H9 (cell line): ENCODE measurements at regions not wholly inside any gene's neighbourhood (a gene's known extent, or its start where the extent isn't known, plus 50 kb on each side); places are given as distances from the start of the nearest gene placed in this dataset.

Source experiments
- DNase-seq: peaks from one replicate; pipeline ENCODE4 v3.0.0-alpha.2; 2017
- H2AFZ ChIP-seq: one replicate; pipeline ENCODE4 v1.6.1; 2013; ENCODE audit warnings: mild to moderate bottlenecking, low read length, control low read depth, moderate library complexity
- H2AK5ac ChIP-seq: 2 replicates; pipeline ENCODE4 v1.6.1; 2013; ENCODE audit warnings: low read length, control low read depth, mixed read lengths; ENCODE audit not compliant: insufficient read length
- H2BK120ac ChIP-seq: one replicate; pipeline ENCODE4 v1.6.1; 2013; ENCODE audit warnings: low read depth, mild to moderate bottlenecking, low read length, control low read depth, inconsistent platforms; ENCODE audit not compliant: poor library complexity, severe bottlenecking
- H2BK12ac ChIP-seq: 2 replicates; pipeline ENCODE4 v1.6.1; 2013; ENCODE audit warnings: low read length, control low read depth, mixed read lengths, low read depth; ENCODE audit not compliant: insufficient read length
- H2BK15ac ChIP-seq: 2 replicates; pipeline ENCODE4 v1.6.1; 2013; ENCODE audit warnings: low read depth, low read length, control low read depth
- H2BK20ac ChIP-seq: one replicate; pipeline ENCODE4 v1.6.1; 2013; ENCODE audit warnings: low read depth, mild to moderate bottlenecking, low read length, control low read depth, inconsistent platforms; ENCODE audit not compliant: poor library complexity, severe bottlenecking
- H2BK5ac ChIP-seq: 2 replicates; pipeline ENCODE4 v1.6.1; 2013; ENCODE audit warnings: low read length, control low read depth, mixed read lengths; ENCODE audit not compliant: insufficient read length
- H3K14ac ChIP-seq: 2 replicates; pipeline ENCODE4 v1.6.1; 2013; ENCODE audit warnings: low read length, control low read depth; ENCODE audit not compliant: insufficient read depth
- H3K18ac ChIP-seq: 2 replicates; pipeline ENCODE4 v1.6.1; 2013; ENCODE audit warnings: low read depth, mild to moderate bottlenecking, mixed read lengths, low read length, control low read depth; ENCODE audit not compliant: insufficient read length
- H3K23ac ChIP-seq: 2 replicates; pipeline ENCODE4 v1.6.1; 2013; ENCODE audit warnings: low read length, control low read depth, mixed read lengths, low read depth; ENCODE audit not compliant: insufficient read length
- H3K23me2 ChIP-seq: 2 replicates; pipeline ENCODE4 v1.6.1; 2013; ENCODE audit warnings: low read depth, mild to moderate bottlenecking, mixed read lengths, low read length, control low read depth; ENCODE audit not compliant: insufficient read length, poor library complexity, severe bottlenecking
- H3K27ac ChIP-seq: 2 replicates; pipeline ENCODE4 v1.5.1; 2013; ENCODE audit warnings: low read length, control low read depth, mixed read lengths, low read depth; ENCODE audit not compliant: insufficient read length
- H3K27me3 ChIP-seq: 2 replicates; pipeline ENCODE4 v1.6.1; 2013; ENCODE audit warnings: low read length, control low read depth, inconsistent platforms; ENCODE audit not compliant: insufficient read depth
- H3K4ac ChIP-seq: 2 replicates; pipeline ENCODE4 v1.6.1; 2013; ENCODE audit warnings: low read depth, mild to moderate bottlenecking, control low read depth, inconsistent platforms, low read length, moderate library complexity
- H3K4me1 ChIP-seq: 2 replicates; pipeline ENCODE4 v1.6.1; 2013; ENCODE audit warnings: low read length, control low read depth, inconsistent platforms; ENCODE audit not compliant: insufficient read depth
- H3K4me2 ChIP-seq: 2 replicates; pipeline ENCODE4 v1.6.1; 2013; ENCODE audit warnings: low read length, control low read depth, mixed read lengths; ENCODE audit not compliant: insufficient read length, insufficient read depth
- H3K56ac ChIP-seq: 2 replicates; pipeline ENCODE4 v1.6.1; 2013; ENCODE audit warnings: low read depth, mild to moderate bottlenecking, mixed read lengths, low read length, control low read depth; ENCODE audit not compliant: insufficient read length
- H3K79me1 ChIP-seq: 2 replicates; pipeline ENCODE4 v1.6.1; 2013; ENCODE audit warnings: low read depth, mild to moderate bottlenecking, moderate library complexity, low read length, control low read depth, inconsistent platforms; ENCODE audit not compliant: insufficient read depth, poor library complexity, severe bottlenecking
- H3K79me2 ChIP-seq: 2 replicates; pipeline ENCODE4 v1.6.1; 2013; ENCODE audit warnings: low read length, control low read depth, inconsistent platforms; ENCODE audit not compliant: insufficient read depth
- H3K9ac ChIP-seq: 2 replicates; pipeline ENCODE4 v1.6.1; 2013; ENCODE audit warnings: low read length, control low read depth, mixed read lengths; ENCODE audit not compliant: insufficient read length; ENCODE audit errors: extremely low read depth
- H3K9me3 ChIP-seq: one replicate; pipeline ENCODE4 v1.6.1; 2013; ENCODE audit warnings: low read depth, low read length, inconsistent platforms; ENCODE audit not compliant: control insufficient read depth
- H3T11ph ChIP-seq: one replicate; pipeline ENCODE4 v1.6.1; 2013; ENCODE audit warnings: mild to moderate bottlenecking, low read length, control low read depth, inconsistent platforms
- H4K20me1 ChIP-seq: one replicate; pipeline ENCODE4 v1.6.1; 2013; ENCODE audit not compliant: control insufficient read depth, insufficient read length, insufficient read depth
- H4K5ac ChIP-seq: 2 replicates; pipeline ENCODE4 v1.6.1; 2013; ENCODE audit warnings: low read depth, mild to moderate bottlenecking, mixed read lengths, low read length, control low read depth; ENCODE audit not compliant: insufficient read length
- H4K8ac ChIP-seq: replicated peaks from 2 replicates; pipeline ENCODE4 v1.6.1; 2013; ENCODE audit warnings: low read length, control low read depth, mixed read lengths, low read depth; ENCODE audit not compliant: insufficient read length
- H4K91ac ChIP-seq: 2 replicates; pipeline ENCODE4 v1.6.1; 2013; ENCODE audit warnings: low read depth, mild to moderate bottlenecking, moderate library complexity, mixed read lengths, low read length, control low read depth; ENCODE audit not compliant: insufficient read length
- H3K27ac Mint-ChIP-seq, 3 experiments: 2 replicates in 2 of 3; 3 replicates in 1 of 3; pipeline ENCODE4 v1.8.0; 2020 to 2021; ENCODE audit warnings: mixed read lengths in 3 of 3, mild to moderate bottlenecking in 1 of 3, moderate library complexity in 1 of 3
- H3K27me3 Mint-ChIP-seq: 2 replicates; pipeline ENCODE4 v1.8.0; 2021; ENCODE audit warnings: low read depth, mild to moderate bottlenecking, moderate library complexity, mixed read lengths
- H3K36me3 Mint-ChIP-seq, 3 experiments: 2 replicates in 2 of 3; 3 replicates in 1 of 3; pipeline ENCODE4 v1.8.0; 2020 to 2021; ENCODE audit warnings: low read depth in 3 of 3, mixed read lengths in 3 of 3; ENCODE audit not compliant: insufficient read depth in 1 of 3
- H3K4me1 Mint-ChIP-seq, 2 experiments: 2 replicates each; pipeline ENCODE4 v1.8.0; 2020; ENCODE audit warnings: mixed read lengths in 2 of 2
- H3K4me3 Mint-ChIP-seq, 2 experiments: 2 replicates in 1 of 2; 3 replicates in 1 of 2; pipeline ENCODE4 v1.8.0; 2020 to 2021; ENCODE audit warnings: mild to moderate bottlenecking in 2 of 2, mixed read lengths in 2 of 2, moderate library complexity in 1 of 2
- H3K9me3 Mint-ChIP-seq, 2 experiments: 2 replicates in 1 of 2; 3 replicates in 1 of 2; pipeline ENCODE4 v1.8.0; 2020; ENCODE audit warnings: mild to moderate bottlenecking in 2 of 2, mixed read lengths in 2 of 2, moderate library complexity in 1 of 2
- WGBS: extraction: QIAGEN DNeasy Blood & Tissue Kit; methylation state at CpG from one replicate; pipeline ENCODE4 v1.1.7; 2013; ENCODE audit warnings: missing lambda C conversion rate, low lambda C conversion rate, mixed read lengths; ENCODE audit not compliant: insufficient read length; ENCODE audit errors: extremely low coverage; 5-methylcytosine and 5-hydroxymethylcytosine counted together
- TF ChIP-seq, protein P1 (sequence below): fragments of 200-600 bp; sonication (generic); conservative IDR thresholded peaks from 3 replicates; pipeline ENCODE4 v1.8.0; 2021; ENCODE audit warnings: antibody characterized with exemption, mild to moderate bottlenecking

DNA sequence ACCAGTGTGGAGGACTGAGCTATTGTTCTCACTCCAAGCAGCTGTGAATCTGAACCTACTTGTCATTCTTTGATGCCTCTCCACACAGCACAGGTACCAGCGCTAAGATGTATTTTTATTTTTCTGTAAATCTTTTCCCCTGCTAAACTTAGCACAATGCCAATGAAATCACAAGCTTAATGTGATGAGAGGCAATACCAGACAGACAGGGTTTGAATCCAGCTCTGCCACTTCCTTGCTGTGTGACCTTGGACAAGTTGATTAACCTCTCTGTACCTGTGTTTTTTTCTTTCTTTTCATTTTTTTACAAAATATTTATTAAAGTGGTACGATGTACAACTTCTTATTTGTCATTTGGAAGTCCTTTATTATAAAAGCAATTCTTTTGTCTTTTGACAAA lies 757.6 kb downstream of the MED13L start:
- TF ChIP-seq, protein P1, sequence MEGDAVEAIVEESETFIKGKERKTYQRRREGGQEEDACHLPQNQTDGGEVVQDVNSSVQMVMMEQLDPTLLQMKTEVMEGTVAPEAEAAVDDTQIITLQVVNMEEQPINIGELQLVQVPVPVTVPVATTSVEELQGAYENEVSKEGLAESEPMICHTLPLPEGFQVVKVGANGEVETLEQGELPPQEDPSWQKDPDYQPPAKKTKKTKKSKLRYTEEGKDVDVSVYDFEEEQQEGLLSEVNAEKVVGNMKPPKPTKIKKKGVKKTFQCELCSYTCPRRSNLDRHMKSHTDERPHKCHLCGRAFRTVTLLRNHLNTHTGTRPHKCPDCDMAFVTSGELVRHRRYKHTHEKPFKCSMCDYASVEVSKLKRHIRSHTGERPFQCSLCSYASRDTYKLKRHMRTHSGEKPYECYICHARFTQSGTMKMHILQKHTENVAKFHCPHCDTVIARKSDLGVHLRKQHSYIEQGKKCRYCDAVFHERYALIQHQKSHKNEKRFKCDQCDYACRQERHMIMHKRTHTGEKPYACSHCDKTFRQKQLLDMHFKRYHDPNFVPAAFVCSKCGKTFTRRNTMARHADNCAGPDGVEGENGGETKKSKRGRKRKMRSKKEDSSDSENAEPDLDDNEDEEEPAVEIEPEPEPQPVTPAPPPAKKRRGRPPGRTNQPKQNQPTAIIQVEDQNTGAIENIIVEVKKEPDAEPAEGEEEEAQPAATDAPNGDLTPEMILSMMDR = no peak
- Histone ChIP-seq H3K4me2 (no peak overlapping the region), H4K8ac (no peak overlapping the region), H3K27ac (no peak overlapping the region), H3K18ac (no peak overlapping the region), H3K4me1 (peaks cover 2% of the 10 kb centered on the region; the same call in 1 of the 2 replicates), H3K14ac (no peak overlapping the region), H2AFZ (no peak overlapping the region), H4K5ac (no peak overlapping the region), H3K56ac (no peak overlapping the region), H3K79me2 (no peaks in the 10 kb centered on the region), H2BK15ac (no peak overlapping the region), H3T11ph (no peak overlapping the region), H4K91ac (no peak overlapping the region), H3K27me3 (no peaks in the 10 kb centered on the region), H2BK20ac (no peak overlapping the region), H2BK12ac (no peak overlapping the region), H3K23me2 (no peaks in the 10 kb centered on the region), H3K23ac (no peak overlapping the region), H3K4ac (no peak overlapping the region), H2BK5ac (no peak overlapping the region), H3K79me1 (no peaks in the 10 kb centered on the region), H4K20me1 (no peaks in the 10 kb centered on the region), H3K9me3 (peaks cover 6% of the 10 kb centered on the region), H3K9ac (no peak overlapping the region), H2AK5ac (no peak overlapping the region), H2BK120ac (no peak overlapping the region)
- DNase-seq = no peak
- peaks cover 18 to 25% of the 10 kb centered on the region in 2 experiments for H3K4me1 Mint-ChIP-seq
- no CpG with 5 or more reads among the region's 2 CpGs for WGBS
- no peak overlapping the region for H3K27ac Mint-ChIP-seq
- H3K4me3 Mint-ChIP-seq = no peak overlapping the region
- H3K27me3 Mint-ChIP-seq = peaks cover 16% of the 10 kb centered on the region
- H3K36me3 Mint-ChIP-seq = peaks cover 3 to 27% (median 4%) of the 10 kb centered on the region in 3 experiments
- H3K9me3 Mint-ChIP-seq = peaks cover 16 to 22% of the 10 kb centered on the region in 2 experiments
